ENCODE measurements at regions not wholly inside any gene's neighbourhood (a gene's known extent, or its start where the extent isn't known, plus 50 kb on each side); places are given as distances from the start of the nearest gene placed in this dataset.
"Not testable (repeated sequence)": the region's sequence is repeated elsewhere in the genome, so short reads cannot be mapped to it uniquely, and the experiment has no call there.

- DNase-seq (ENCODE audit: low read depth) = not testable (repeated sequence)
These were observed 68.7 kb downstream of the PRKAB2 start for GRCh38 chr1:147103416-147104155.

DNA sequence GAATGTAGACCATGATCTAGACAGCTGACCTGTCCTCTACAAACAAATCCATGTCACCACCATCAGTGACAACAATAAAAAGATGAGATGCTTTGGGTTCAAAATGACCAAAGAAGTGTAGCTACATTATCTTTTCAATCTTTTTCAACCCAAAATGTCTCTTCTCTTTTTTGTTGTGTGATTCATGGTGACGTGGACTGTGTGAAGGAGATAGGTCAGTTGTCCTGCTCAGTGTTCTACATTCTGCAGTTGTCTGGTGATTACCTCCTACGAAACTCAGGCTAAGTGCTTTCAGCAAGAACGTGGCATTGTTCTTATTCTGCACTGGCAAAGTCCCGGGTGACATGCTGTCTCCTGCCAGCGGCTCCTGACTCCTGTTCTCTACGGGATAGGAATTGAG, 73.1 kb downstream of the PRKAB2 start:
- DNase-seq (ENCODE audit: low read depth) = no peak

- DNase-seq (ENCODE audit: low read depth) = not testable (repeated sequence)
These were observed 73.8 kb downstream of the PRKAB2 start for GRCh38 chr1:147098338-147098973.

GRCh38 chr1:147095691-147096090, 76.6 kb downstream of the PRKAB2 start:
- no peak for DNase-seq (ENCODE audit: low read depth)

DNA sequence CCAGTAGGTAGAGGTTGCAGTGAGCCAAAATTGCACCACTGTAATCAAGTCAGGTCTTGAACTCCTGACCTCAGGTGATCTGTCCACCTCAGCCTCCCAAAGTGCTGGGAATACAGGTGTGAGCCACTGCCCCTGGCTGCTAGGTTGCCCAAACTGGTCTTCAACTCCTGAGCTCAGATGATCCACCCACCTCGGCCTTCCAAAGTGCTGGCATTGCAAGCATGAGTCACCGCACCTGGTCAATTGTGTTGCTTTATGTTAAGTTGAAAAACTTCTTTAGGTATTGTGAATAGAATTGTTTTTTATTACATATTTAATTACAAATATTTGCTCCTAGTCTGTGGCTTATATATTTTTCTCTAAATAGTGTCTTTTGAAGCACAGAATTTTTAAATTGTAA, 80.5 kb downstream of the PRKAB2 start:
- no peak for DNase-seq (ENCODE audit: low read depth)

DNA sequence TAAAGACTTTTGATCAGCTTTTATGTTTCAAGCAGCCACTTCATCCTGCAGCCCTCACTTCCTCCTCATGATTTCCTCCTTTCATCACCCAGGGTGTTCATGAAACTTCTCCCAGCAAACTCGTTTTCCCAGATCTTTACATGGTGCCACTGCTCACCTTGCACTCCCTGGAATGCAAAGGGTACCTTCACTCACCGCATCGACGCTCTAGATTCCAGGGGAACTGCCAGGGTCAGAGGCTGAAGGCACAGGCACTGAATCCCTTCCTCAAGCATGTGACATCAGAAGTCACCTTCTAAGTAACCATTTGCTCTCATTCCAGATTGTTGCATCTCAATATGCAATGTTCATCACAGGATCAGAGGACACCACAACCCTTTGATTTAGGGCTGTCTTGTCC, 82.8 kb downstream of the PRKAB2 start:
- DNase-seq (ENCODE audit: low read depth) = no peak

GRCh38 chr1:147086129-147086528, 86.1 kb downstream of the PRKAB2 start:
- no peak for DNase-seq (ENCODE audit: low read depth)

- DNase-seq (ENCODE audit: low read depth) = peak; percentile 38
These were observed 87.8 kb downstream of the PRKAB2 start for GRCh38 chr1:147084273-147085096.

- no peak for DNase-seq (ENCODE audit: low read depth)
These were observed 88.4 kb downstream of the PRKAB2 start for GRCh38 chr1:147083919-147084272.

DNA sequence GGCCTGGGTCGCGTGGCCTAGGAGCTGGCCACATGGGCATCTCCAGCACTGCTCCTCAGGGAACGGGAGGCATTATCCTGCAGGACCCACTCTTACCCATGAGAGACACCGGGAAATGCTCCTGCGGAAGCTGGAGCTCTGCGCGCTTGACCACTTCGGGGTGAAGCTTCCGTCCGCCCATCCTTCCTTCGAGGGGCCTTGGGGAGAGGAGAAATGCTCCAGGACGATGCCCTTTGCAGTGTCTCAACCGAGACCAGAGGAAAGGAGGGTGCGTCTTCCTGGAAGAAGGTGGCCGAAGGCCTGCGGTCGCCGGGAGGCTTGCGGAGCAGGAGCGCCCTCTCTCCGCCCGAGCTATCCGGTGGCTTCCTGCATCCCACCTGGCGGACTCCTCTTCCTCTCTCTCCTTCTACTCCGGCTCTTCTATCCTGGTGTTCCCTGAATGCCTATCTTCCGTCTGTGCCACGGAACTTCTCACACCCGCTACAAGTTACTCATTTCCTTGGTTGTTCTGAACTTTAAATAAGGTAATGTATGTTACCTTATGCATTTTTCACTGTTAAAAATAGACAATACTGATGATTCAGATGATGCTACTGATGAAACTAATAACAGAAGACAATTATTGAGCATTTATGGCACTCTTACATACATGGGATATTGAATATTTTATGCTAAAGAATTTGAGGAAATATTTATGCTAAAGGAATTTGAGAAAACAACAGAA, 91.4 kb downstream of the PRKAB2 start:
- DNase-seq (ENCODE audit: low read depth) = no peak

GRCh38 chr1:147080006-147080661, 92.1 kb downstream of the PRKAB2 start:
- DNase-seq (ENCODE audit: low read depth) = no peak

- DNase-seq (ENCODE audit: low read depth) = no peak
These were observed 92.8 kb downstream of the PRKAB2 start for GRCh38 chr1:147079400-147080005.

GRCh38 chr1:147078606-147079399, 93.5 kb downstream of the PRKAB2 start:
- no peak for DNase-seq (ENCODE audit: low read depth)

GRCh38 chr1:147077936-147078605, 94.2 kb downstream of the PRKAB2 start:
- no peak for DNase-seq (ENCODE audit: low read depth)

GRCh38 chr1:147077523-147077922, 94.7 kb downstream of the PRKAB2 start:
- no peak for DNase-seq (ENCODE audit: low read depth)

- DNase-seq (ENCODE audit: low read depth) = no peak
These were observed 95.2 kb downstream of the PRKAB2 start for GRCh38 chr1:147077081-147077480.

DNA sequence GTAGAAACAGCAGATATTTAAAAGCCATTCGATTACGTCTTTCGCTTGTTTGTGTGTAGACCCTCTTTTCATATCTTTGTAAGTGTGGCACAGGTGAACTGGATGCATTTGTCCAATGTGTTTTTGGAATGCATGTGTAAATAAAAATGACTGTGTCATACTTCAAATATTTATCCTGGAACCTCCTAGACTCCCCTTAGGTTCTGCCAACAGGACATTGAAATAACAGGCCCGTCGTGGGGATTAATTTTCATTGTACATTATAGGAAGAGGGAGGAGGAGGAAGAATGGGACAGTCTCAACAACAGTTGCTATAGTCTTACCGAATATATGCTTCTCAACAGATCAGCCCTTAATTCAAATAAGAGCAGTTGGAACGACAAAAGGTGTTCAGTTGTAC, 95.8 kb downstream of the PRKAB2 start:
- DNase-seq (ENCODE audit: low read depth) = no peak

DNA sequence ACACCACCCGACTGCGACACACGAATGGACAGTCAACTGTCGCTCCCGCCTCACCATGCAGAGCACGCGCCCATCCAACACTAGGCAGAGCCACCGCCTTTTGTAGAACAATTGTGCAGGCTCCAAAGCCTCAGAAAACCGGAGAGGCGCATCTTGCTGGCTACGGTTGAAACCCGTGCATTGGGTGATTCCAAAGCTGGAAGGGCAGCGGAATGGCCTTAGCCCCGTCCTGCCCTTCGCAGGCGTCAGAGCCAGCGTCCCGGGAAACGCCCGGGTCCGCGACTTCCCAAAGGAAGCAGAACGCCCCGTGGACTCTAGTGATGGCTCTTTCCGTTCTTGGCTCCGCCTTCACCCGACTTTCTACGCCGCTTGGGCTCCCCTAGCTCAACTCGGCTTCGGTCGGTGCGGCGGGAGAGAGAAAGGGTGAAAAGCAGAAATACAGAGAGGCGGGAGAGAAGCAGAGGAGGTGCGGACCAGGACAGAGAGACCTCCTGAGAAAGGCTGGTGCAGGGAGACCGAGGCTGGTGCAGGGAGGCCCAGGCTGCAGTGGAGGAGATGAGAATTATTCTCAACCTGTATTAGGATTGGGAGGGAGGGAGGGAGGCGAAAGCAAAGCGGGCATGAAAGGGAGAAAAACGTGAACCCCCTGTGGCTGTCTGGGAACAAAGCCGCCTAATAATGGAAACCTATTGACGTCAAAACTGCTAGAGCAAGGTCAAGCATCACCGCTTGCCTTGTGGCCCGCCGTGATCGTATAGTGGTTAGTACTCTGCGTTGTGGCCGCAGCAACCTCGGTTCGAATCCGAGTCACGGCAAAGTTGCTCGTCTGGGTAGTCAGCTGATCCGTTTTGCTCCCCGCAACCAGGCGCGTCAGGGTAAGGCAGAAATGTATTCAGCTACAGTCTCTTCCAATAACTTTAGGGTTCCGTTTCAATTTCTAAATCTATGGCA, 99.5 kb downstream of the PRKAB2 start:
- DNase-seq (ENCODE audit: low read depth) = no peak

DNA sequence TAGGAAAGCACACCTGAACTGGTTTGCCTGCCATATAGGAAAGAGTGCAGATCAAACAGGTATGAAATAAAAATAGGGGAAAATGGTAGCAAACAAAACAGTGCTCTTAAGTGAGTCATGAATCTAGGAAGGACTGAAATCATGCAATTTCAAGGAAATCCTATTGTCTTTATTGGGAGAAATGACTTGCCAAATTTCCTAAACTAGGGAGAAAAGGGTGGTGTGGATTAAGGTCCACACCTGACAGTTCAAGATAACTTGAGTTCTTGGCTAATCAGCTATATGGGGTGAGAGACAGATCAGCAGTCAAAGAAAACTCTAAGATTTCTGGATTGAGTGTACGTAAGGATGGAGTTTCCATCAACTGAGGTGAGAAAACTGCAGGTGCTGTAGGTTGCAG, 101.1 kb downstream of the PRKAB2 start:
- no peak for DNase-seq (ENCODE audit: low read depth)

Measured in T follicular helper cell (primary cell).